ENCODE measurements at regions not wholly inside any gene's neighbourhood (a gene's known extent, or its start where the extent isn't known, plus 50 kb on each side); places are given as distances from the start of the nearest gene placed in this dataset.

DNA sequence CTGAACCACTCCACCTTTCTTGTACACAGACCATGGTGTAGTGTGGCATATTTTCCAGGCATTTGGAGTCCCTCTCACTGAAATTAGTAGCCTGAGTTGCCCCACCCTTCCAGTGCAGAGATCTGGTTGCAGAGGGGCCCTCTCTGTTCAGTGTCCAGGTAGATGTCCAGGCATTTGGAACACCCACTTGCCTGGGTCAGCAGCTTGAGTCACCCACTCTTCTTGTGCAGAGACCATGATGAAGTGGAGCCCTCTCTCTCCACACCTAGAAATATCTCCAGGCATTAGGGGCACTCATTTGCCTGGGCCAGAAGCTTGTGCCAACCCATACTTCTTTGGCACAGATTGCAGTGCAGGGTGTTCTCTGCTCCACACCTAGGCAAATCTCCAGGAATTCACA lies 2733.3 kb downstream of the PCDH7 start:
- ATAC-seq: no peak
- Histone ChIP-seq H3K36me3 (ENCODE audit: control insufficient read depth, insufficient read depth, low read length) (no peaks in the 10 kb centered on the region), H3K9me3 (ENCODE audit: control insufficient read depth, insufficient read depth, low read depth, low read length) (no peaks in the 10 kb centered on the region), H3K27me3 (ENCODE audit: control insufficient read depth, insufficient read depth, low read length) (no peaks in the 10 kb centered on the region), H3K27ac (ENCODE audit: low read length) (no peak overlapping the region), H3K4me3 (ENCODE audit: low read depth in 2 of 2, low read length in 2 of 2) (no peak overlapping the region), H3K4me1 (ENCODE audit: control insufficient read depth, insufficient read depth, low read length) (no peaks in the 10 kb centered on the region)
- POLR2A ChIA-PET: no interaction called here
- no TSS peak for BruUV-seq (replicated peaks)
- TF ChIP-seq, protein P1, sequence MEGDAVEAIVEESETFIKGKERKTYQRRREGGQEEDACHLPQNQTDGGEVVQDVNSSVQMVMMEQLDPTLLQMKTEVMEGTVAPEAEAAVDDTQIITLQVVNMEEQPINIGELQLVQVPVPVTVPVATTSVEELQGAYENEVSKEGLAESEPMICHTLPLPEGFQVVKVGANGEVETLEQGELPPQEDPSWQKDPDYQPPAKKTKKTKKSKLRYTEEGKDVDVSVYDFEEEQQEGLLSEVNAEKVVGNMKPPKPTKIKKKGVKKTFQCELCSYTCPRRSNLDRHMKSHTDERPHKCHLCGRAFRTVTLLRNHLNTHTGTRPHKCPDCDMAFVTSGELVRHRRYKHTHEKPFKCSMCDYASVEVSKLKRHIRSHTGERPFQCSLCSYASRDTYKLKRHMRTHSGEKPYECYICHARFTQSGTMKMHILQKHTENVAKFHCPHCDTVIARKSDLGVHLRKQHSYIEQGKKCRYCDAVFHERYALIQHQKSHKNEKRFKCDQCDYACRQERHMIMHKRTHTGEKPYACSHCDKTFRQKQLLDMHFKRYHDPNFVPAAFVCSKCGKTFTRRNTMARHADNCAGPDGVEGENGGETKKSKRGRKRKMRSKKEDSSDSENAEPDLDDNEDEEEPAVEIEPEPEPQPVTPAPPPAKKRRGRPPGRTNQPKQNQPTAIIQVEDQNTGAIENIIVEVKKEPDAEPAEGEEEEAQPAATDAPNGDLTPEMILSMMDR (IDR thresholded peaks at IDR 0.05): no peak
- no peak for TF ChIP-seq TCF7L2 (IDR thresholded peaks at IDR 0.05; ENCODE audit: low read depth, low read length)
- TF ChIP-seq, protein P2, sequence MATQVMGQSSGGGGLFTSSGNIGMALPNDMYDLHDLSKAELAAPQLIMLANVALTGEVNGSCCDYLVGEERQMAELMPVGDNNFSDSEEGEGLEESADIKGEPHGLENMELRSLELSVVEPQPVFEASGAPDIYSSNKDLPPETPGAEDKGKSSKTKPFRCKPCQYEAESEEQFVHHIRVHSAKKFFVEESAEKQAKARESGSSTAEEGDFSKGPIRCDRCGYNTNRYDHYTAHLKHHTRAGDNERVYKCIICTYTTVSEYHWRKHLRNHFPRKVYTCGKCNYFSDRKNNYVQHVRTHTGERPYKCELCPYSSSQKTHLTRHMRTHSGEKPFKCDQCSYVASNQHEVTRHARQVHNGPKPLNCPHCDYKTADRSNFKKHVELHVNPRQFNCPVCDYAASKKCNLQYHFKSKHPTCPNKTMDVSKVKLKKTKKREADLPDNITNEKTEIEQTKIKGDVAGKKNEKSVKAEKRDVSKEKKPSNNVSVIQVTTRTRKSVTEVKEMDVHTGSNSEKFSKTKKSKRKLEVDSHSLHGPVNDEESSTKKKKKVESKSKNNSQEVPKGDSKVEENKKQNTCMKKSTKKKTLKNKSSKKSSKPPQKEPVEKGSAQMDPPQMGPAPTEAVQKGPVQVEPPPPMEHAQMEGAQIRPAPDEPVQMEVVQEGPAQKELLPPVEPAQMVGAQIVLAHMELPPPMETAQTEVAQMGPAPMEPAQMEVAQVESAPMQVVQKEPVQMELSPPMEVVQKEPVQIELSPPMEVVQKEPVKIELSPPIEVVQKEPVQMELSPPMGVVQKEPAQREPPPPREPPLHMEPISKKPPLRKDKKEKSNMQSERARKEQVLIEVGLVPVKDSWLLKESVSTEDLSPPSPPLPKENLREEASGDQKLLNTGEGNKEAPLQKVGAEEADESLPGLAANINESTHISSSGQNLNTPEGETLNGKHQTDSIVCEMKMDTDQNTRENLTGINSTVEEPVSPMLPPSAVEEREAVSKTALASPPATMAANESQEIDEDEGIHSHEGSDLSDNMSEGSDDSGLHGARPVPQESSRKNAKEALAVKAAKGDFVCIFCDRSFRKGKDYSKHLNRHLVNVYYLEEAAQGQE (IDR thresholded peaks at IDR 0.05; ENCODE audit: insufficient read depth in 1 of 2, low read depth in 2 of 2, low read length in 1 of 2): no peak
- no peak for TF ChIP-seq SIN3A (IDR thresholded peaks at IDR 0.05; ENCODE audit: borderline replicate concordance, insufficient read depth, low read depth, low read length)
- TF ChIP-seq POLR2AphosphoS5 (IDR thresholded peaks at IDR 0.05; ENCODE audit: low read depth, low read length): no peak
- no peak for DNase-seq (ENCODE audit: low read depth, low spot score)
- CTCF ChIA-PET: no interaction called here
- in situ Hi-C loops (cut with HindIII; ENCODE audit: low pct_unique_long_range_greater_than_20kb, low sequenced_read_pairs): no loop called here
- intact Hi-C loops (cut with micrococcal nuclease; ENCODE audit: unreplicated experiment): no loop called here

DNA sequence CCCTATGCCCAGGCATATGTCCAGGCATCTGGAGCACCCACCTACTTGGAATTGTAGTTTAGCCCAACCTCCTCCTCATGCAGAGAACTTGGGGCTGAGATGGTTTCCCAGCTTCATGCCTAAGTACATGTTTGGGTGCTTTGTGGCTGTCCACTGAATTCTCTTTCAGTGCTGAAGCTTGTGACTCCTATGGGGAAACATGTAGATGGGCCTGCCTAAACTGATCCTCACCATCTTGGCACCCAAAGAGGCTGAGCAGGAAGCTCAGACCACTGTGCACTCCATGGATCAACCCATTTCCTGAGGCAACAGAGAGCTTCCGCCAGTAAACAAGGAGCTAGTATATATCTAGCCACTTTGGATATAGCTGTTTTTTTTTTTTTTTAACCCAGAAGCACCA lies 2733.7 kb downstream of the PCDH7 start:
- H3K27ac ChIP-seq (ENCODE audit: low read length): no peak overlapping the region
- no peak for TF ChIP-seq TCF7L2 (IDR thresholded peaks at IDR 0.05; ENCODE audit: low read depth, low read length)
- TF ChIP-seq, protein P2 (IDR thresholded peaks at IDR 0.05; ENCODE audit: insufficient read depth in 1 of 2, low read depth in 2 of 2, low read length in 1 of 2): no peak
- no peak for TF ChIP-seq POLR2AphosphoS5 (IDR thresholded peaks at IDR 0.05; ENCODE audit: low read depth, low read length)
- no peak for TF ChIP-seq SIN3A (IDR thresholded peaks at IDR 0.05; ENCODE audit: borderline replicate concordance, insufficient read depth, low read depth, low read length)
- TF ChIP-seq, protein P1 (IDR thresholded peaks at IDR 0.05): no peak
- H3K4me3 ChIP-seq (ENCODE audit: low read depth in 2 of 2, low read length in 2 of 2): no peak overlapping the region
- in situ Hi-C loops (cut with HindIII; ENCODE audit: low pct_unique_long_range_greater_than_20kb, low sequenced_read_pairs): no loop called here
- ATAC-seq (no peak), DNase-seq (ENCODE audit: low read depth, low spot score) (no peak)
- ChIA-PET CTCF (no interaction called here), POLR2A (no interaction called here)
- H3K9me3 ChIP-seq (ENCODE audit: control insufficient read depth, insufficient read depth, low read depth, low read length): no peaks in the 10 kb centered on the region
- intact Hi-C loops (cut with micrococcal nuclease; ENCODE audit: unreplicated experiment): no loop called here
- no peaks in the 10 kb centered on the region for H3K36me3 ChIP-seq (ENCODE audit: control insufficient read depth, insufficient read depth, low read length)
- BruUV-seq (replicated peaks): no TSS peak
- H3K27me3 ChIP-seq (ENCODE audit: control insufficient read depth, insufficient read depth, low read length): no peaks in the 10 kb centered on the region
- no peaks in the 10 kb centered on the region for H3K4me1 ChIP-seq (ENCODE audit: control insufficient read depth, insufficient read depth, low read length)

All from Panc1 (cell line).